Keratinocyte (primary cell): ENCODE measurements at regions not wholly inside any gene's neighbourhood (a gene's known extent, or its start where the extent isn't known, plus 50 kb on each side); places are given as distances from the start of the nearest gene placed in this dataset.

Experiments used
- EZH2 ChIP-seq: IDR thresholded peaks from one replicate; pipeline ENCODE4 v1.6.1; 2012; ENCODE audit warnings: inconsistent platforms, mild to moderate bottlenecking, low read length, moderate library complexity
- TF ChIP-seq, protein P1 (sequence below), 3 experiments: IDR thresholded peaks in 1 of 3; conservative IDR thresholded peaks in 1 of 3; optimal IDR thresholded peaks in 1 of 3; 2 replicates in 2 of 3; 3 replicates in 1 of 3; pipeline versions ENCODE3 to v1.5.1; 2011; ENCODE audit warnings: low read length in 3 of 3, mild to moderate bottlenecking in 3 of 3, moderate library complexity in 2 of 3, control low read depth in 1 of 3, inconsistent platforms in 1 of 3; ENCODE audit not compliant: insufficient read depth in 2 of 3; ENCODE audit errors: extremely low read depth in 1 of 3

DNA sequence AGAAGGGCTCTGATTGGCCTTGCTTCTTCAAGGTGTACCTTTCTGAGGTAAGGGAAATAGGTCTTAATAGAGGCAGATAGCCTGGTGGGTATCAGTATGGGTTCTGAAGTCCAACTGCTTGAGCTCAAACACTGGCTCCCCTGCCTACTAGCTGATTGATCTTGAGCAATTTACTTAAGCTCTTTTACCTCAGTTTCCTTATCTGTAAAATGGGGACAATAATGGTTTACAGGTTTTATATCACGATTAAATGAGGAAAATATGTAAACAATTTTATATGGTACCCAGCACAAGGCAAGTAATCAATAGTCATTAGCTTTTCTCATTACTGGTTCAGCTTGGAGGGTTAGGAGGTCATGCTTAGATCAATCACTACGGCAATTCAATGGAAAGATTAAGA lies 75.8 kb upstream of the VTCN1 start:
- no peak for TF ChIP-seq EZH2
- TF ChIP-seq, protein P1, sequence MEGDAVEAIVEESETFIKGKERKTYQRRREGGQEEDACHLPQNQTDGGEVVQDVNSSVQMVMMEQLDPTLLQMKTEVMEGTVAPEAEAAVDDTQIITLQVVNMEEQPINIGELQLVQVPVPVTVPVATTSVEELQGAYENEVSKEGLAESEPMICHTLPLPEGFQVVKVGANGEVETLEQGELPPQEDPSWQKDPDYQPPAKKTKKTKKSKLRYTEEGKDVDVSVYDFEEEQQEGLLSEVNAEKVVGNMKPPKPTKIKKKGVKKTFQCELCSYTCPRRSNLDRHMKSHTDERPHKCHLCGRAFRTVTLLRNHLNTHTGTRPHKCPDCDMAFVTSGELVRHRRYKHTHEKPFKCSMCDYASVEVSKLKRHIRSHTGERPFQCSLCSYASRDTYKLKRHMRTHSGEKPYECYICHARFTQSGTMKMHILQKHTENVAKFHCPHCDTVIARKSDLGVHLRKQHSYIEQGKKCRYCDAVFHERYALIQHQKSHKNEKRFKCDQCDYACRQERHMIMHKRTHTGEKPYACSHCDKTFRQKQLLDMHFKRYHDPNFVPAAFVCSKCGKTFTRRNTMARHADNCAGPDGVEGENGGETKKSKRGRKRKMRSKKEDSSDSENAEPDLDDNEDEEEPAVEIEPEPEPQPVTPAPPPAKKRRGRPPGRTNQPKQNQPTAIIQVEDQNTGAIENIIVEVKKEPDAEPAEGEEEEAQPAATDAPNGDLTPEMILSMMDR (optimal IDR thresholded peaks at IDR 0.05 in 1 of 3, IDR thresholded peaks at IDR 0.05 in 1 of 3, conservative IDR thresholded peaks at IDR 0.05 in 1 of 3; ENCODE audit: extremely low read depth in 1 of 3, insufficient read depth in 2 of 3, low read length in 3 of 3): no peak
